KOPT-K1 (cell line): ENCODE measurements at regions not wholly inside any gene's neighbourhood (a gene's known extent, or its start where the extent isn't known, plus 50 kb on each side); places are given as distances from the start of the nearest gene placed in this dataset.

Experiments
- H3K27ac ChIP-seq: fragments of 200-600 bp; sonication (generic); 2 replicates; pipeline ENCODE4 v1.5.1; 2016; ENCODE audit warnings: antibody characterized with exemption, mild to moderate bottlenecking, low read depth, low read length; ENCODE audit not compliant: poor library complexity, severe bottlenecking
- H3K36me3 ChIP-seq: fragments of 200-600 bp; sonication (generic); 2 replicates; pipeline ENCODE4 v1.5.1; 2017; ENCODE audit warnings: antibody characterized with exemption, mild to moderate bottlenecking, low read length, moderate library complexity; ENCODE audit not compliant: insufficient read depth
- H3K9me3 ChIP-seq: fragments of 200-600 bp; sonication (generic); 2 replicates; pipeline ENCODE4 v1.5.1; 2017; ENCODE audit warnings: antibody characterized with exemption, low read length, mild to moderate bottlenecking; ENCODE audit not compliant: insufficient read depth, poor library complexity, severe bottlenecking

DNA sequence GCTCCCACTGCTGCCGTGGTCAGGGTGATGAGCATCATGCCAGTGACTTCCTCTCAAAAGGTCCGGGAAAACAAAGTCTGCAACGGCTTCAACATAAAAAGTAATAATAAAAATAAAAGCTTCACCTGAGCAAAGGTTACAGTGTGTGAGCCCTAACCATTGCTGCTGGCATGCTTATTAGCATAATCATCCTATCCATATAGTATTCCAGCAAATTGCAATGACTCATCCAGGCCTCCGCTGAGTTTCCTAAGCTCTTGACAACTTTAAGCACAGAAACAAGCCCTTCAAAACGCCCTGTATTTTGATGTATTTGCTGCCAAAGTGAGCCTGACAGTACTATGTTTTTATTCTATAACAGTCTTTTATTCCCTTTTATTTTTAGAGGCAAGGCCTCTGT, 100.5 kb downstream of the AASDH start:
- no peaks in the 10 kb centered on the region for H3K9me3 ChIP-seq
- no peaks in the 10 kb centered on the region for H3K36me3 ChIP-seq
- H3K27ac ChIP-seq, result no peak overlapping the region

DNA sequence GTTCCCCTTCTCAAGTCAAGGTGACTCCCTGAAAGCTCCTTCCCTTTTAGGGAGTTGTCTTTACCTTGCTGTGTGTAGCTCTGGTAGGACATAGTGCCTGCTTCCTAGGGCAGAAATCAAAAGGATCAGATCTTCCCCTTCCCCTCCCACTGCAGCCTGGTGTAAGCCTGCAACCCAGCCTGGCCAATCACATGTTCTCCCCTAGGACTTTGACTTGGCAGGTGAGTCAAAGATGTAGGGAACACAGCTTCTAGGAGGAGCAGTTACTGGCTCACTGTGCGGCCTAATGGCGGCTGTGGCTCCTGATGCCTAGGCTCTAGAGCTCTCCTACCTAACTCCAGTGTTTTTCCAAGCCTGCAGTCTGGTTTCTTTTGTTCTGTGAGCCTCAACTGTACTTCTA, 103.9 kb downstream of the AASDH start:
- no peaks in the 10 kb centered on the region for H3K36me3 ChIP-seq
- H3K27ac ChIP-seq, result no peak overlapping the region
- H3K9me3 ChIP-seq, result no peaks in the 10 kb centered on the region

DNA sequence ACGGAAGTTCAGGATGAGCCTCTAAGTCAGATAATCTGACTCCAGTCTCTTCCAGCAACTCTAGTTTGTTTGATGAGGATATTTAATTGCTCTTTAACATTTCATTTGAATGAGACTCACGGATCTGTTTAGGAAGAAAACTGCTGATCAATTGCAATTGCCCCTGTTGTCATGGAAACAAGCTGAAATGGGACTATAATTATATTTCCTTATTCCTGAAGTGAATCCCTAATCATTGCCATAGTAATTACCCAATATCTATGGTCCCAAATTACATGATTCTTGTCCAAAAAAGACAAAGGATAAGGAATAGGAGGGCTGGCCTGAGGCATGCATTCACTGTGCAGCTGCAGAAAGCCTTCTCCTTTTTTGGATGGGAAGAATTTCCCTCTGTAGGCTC, 105.3 kb downstream of the AASDH start:
- no peaks in the 10 kb centered on the region for H3K36me3 ChIP-seq
- peaks cover under 1% of the 10 kb centered on the region for H3K9me3 ChIP-seq
- H3K27ac ChIP-seq, result no peak overlapping the region

DNA sequence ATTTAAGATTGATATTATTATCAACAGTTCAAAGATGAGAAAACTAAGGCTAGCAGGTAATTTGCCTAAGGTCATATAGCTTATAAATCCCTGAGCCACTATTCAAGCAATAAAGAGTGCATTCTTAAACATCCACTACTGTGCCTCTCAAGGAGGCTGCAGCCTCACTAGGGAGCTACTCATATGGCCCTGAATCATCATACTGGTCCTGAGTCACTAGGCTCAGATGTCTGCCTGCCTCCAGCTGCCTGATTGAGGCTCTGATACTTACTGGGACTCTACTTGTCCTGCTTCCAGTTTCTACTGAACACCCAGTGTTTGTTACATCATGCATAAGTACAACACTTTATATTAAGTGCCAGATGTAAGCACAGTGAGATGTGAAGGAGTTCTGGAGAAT, 110.7 kb downstream of the AASDH start:
- H3K9me3 ChIP-seq, result peaks cover 4% of the 10 kb centered on the region
- no peaks in the 10 kb centered on the region for H3K36me3 ChIP-seq
- no peak overlapping the region for H3K27ac ChIP-seq

DNA sequence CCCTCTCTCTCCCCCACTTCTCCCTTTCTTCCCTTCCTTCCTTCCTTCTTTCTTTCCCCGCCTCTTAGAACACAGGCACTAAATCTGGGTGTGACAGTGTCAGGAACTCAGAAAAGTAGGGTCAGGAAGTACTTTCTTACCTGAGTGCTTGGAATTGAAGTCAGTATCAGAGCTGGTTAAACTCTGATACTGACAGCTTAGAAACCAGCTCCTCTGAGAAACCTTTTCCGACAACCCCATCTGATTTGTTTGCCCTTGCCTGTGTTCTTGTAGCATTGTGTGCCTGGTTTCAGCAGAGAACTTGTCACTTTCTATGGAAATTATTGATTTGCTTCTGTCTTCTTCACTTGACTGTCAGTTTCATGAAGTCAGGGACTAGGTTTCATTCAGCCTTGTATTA, 113.9 kb downstream of the AASDH start:
- Histone ChIP-seq H3K9me3 (peaks cover 4% of the 10 kb centered on the region), H3K36me3 (no peaks in the 10 kb centered on the region), H3K27ac (no peak overlapping the region)

DNA sequence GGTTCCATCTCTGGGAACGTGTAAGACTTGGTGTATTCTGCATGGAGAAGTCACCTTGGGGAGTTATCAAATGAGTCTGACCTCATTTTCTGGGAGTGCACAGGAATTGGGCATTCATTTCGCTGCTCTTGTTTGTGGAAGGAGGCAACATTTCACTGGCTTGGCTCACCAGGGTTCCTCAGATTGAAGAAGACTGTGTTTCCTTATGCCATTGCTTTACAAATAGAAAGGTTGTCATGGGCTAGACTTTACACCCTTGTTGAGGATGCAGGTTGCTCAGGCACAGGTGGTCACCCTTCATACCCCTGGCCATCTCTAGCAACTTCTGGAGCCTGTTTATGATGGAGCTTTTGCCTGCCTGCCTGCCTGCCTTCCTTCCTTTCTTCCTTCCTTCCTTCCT, 114.4 kb downstream of the AASDH start:
- H3K27ac ChIP-seq, result no peak overlapping the region
- H3K36me3 ChIP-seq, result no peaks in the 10 kb centered on the region
- H3K9me3 ChIP-seq, result peaks cover 4% of the 10 kb centered on the region

DNA sequence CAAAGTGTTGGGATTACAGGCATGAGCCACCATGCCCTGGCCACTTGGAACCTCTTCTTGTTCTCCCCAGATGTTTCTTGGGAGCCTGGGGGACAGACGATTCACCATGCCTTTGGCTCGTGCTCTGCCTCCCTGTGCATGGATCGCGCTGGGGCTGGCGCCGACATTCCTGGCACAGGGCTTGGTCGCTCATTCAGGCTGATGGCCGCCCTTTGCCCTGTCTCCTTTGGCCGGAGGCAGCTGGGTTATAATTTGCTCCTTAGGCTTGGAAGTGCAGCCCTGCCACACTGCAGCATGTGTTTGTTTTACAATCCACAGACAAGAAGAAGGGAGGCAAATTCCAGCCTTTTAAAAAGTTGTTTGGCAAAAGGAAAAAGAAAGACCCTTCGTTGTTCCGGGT, 115.3 kb downstream of the AASDH start:
- Histone ChIP-seq H3K9me3 (peaks cover 4% of the 10 kb centered on the region), H3K27ac (no peak overlapping the region), H3K36me3 (no peaks in the 10 kb centered on the region)

DNA sequence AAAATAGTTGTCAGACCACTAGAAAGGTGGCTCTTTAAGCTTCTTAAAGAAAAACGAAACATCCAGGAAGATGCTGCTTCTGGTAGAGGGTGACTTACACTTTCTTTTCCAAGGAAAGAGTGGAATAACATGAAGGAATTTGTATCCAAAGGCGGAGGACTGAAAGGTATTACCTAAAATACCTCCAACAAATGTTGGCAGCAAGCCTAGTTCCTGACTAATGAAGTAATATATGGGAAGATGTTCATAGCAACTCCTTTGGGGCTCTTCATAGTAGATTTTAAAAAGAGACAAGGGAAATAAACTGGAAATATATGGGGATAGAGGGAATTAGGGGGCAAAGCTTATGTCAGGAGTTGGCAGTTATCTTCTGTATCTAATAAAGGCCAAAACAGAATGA, 116.2 kb downstream of the AASDH start:
- H3K27ac ChIP-seq, result no peak overlapping the region
- no peaks in the 10 kb centered on the region for H3K9me3 ChIP-seq
- H3K36me3 ChIP-seq, result no peaks in the 10 kb centered on the region

DNA sequence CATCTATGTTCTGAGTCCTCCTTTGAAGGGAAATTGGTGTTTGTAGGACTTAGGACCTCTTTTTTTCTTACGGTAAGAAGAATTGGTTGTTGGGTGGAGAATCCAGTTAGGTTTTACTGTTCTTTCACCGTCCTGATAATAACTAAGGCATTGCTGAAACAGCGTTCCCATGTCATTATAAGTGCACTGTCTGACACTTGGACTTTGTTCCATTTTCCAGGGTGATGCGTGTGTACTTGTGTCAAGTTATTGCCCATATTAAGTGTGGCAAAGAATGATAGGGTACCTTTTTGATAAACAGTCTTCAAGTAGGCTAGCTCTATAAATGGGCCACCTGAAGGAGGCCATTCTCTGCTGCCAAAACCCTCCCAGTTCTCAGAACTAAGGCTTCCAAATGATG, 119.7 kb downstream of the AASDH start:
- H3K36me3 ChIP-seq, result no peaks in the 10 kb centered on the region
- H3K27ac ChIP-seq, result no peak overlapping the region
- peaks cover 17% of the 10 kb centered on the region for H3K9me3 ChIP-seq

DNA sequence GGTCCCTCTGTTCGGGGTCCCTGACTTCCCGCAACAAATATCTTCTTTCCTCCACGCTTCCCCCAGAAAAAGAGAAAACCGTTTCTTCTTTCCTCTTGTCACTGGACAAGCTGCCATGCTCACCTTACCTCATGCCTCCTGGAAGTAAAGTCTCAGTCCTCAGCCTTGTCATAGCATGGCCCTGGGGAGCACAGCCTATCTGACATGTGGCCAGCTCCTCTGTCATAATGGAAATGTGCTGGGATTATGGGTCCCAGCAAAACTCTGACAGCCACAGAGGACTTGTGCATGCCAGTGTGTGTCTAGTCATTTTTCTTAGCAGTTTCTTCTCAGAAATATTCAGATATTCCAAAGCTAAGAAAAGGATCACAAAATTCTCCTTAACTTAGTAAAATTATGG, 122.4 kb downstream of the AASDH start:
- peaks cover 17% of the 10 kb centered on the region for H3K9me3 ChIP-seq

DNA sequence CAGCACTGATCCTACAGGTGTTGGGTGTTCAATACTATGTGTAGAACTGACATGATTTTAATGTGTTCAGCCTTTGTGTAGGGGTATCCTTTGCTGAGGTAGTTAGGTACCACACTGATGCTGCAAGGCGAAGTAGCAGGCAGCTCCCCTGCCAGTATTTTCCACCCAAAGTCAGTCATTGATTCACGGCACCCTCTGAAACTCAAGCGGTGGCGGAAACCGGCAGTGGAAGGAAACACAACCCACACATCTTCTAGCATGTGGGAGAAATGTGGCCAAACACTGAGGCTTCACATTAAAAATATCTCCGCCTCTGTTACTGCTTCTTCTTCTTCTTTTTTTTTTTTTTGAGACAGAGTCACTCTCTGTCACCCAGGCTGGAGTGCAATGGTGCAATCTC, 126.3 kb downstream of the AASDH start:
- Histone ChIP-seq H3K36me3 (no peaks in the 10 kb centered on the region), H3K9me3 (peaks cover 17% of the 10 kb centered on the region), H3K27ac (no peak overlapping the region)

More for the DNA sequence above, 122.4 kb downstream of the AASDH start:
- Histone ChIP-seq H3K36me3 (no peaks in the 10 kb centered on the region), H3K27ac (no peak overlapping the region)

DNA sequence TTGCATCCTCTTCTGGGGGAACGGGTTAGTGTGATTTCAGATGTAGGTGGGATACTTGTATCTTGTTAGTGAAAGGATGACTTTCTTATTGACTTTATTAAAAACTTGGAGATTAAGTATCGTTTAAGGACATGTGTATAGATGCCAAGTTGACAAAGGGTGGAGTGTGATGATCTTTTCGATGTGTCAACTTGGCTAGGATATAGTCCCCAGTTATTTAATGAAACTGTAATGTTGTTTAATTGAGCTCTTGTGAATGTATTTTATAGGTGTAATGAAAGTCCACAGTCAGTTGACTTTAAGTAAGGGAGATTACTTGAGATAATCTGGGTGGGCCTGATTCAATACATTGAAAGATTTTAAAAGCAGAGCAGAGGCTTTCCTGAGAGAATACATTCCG, 127.0 kb downstream of the AASDH start:
- Histone ChIP-seq H3K36me3 (no peaks in the 10 kb centered on the region), H3K27ac (no peak overlapping the region), H3K9me3 (peaks cover 17% of the 10 kb centered on the region)

DNA sequence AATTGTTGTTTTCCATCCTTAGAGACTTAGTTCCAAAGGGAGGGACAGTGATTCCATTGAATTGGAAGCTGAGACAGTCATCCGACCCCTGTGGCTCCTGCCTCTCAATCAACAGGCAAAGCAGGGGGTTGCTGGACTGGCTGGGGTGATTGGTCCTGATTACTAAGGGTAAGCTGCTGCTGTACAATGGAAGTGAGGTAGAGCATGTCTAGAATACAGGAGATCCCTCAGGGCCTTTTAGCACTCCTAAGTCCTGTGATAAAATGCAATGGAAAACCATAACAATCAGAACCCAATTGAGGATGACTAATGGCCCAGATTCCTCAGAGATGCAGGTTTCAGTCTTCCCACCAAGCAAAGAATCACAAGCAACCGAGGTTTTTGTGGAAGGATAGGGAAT, 127.6 kb downstream of the AASDH start:
- Histone ChIP-seq H3K27ac (no peak overlapping the region), H3K9me3 (peaks cover 17% of the 10 kb centered on the region), H3K36me3 (no peaks in the 10 kb centered on the region)

DNA sequence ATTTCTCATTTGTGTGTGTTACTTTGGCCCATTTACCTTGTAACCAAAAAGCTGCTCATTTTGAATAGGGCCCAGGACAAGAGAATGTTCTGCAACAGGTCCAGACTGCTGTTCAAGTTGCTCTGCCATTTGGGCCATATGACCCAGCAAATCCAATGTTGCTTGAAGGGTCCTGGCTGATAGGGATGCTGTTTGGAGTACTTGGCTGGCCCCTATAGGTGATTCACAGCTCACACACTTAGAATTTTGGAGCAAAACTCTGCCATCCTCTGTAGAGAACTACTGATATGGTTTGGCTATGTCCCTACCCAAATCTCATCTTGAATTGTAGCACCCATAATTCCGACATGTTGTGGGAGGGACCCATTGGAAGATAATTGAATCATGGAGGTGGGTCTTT, 131.5 kb downstream of the AASDH start:
- Histone ChIP-seq H3K9me3 (no peaks in the 10 kb centered on the region), H3K36me3 (no peaks in the 10 kb centered on the region), H3K27ac (no peak overlapping the region)

DNA sequence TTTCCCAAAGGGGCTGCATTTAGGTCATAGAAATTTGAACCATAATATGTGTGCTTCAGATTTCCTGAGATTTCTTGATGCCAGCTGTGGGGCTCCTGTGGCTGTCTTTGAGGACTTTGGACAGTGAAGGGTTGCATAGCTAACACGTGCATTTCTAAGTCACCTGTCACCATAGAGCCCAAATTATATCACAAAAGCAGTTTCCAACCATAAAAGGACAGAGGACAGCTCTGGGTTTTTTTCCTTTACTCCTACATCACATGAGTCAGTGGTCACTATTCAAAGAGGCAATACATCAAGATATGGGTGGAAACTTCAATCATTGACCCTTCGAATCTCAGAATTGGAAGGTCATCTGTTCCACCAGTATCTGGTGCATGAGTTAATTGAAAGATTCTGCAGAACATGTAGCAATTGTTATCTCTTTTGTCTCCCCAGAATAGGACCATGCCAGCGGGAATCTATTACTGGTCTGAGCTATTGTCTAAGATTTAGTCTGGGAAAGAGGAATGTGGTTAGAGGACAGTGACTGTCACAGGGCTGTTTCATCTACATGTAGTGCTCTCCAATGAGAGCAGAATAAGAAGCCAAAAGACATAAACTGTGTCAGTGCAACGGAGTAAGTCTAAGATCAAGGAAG, 133.5 kb downstream of the AASDH start:
- no peaks in the 10 kb centered on the region for H3K36me3 ChIP-seq
- H3K27ac ChIP-seq, result no peak overlapping the region
- no peaks in the 10 kb centered on the region for H3K9me3 ChIP-seq

DNA sequence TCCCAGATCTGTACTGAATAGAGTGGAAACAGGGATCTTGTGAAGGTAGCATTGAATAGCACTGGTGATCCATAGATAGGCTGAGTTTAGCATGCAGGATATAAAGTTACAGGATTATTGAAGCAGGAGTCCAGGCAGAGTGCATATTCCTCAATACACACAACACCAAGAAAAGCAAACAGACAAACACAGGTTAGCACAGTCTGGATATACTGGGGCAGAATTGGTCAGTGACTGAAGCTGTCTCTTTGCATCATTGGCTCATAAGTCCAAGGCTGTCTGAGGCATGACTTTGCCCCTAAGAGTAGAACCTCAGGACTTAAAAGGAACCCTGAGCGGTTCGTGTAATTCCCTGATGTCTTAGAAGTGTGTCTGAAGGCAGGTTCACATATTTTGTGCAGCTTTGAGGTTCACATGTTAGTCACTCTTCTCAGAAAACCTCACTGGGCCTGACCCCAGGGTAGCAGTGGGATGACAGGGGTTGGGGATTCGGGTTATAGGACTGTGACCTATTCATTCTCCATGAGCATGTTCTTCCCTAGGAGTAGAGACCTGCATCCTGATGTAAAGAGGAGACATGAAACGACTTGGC, 134.6 kb downstream of the AASDH start:
- Histone ChIP-seq H3K36me3 (no peaks in the 10 kb centered on the region), H3K9me3 (no peaks in the 10 kb centered on the region), H3K27ac (no peak overlapping the region)
